Posterior vena cava (tissue), 2 donors: ENCODE measurements at regions not wholly inside any gene's neighbourhood (a gene's known extent, or its start where the extent isn't known, plus 50 kb on each side); places are given as distances from the start of the nearest gene placed in this dataset.

ENCODE experiments used
- DNase-seq: peaks from one replicate; pipeline ENCODE4 v3.0.0-alpha.2; 2020; ENCODE audit warnings: low spot score
- intact Hi-C, 2 donors: fragments of 100-400 bp; cut with DNase I; formaldehyde crosslinking; loops; one replicate each; pipeline versions ENCODE4 v1.14.1 to v1.14.2; 2022 to 2023
- microRNA-seq, 2 donors: library from miRNA; unstranded; fragments of <30 nt; microRNA quantifications; one replicate each; pipeline ENCODE4 v1.2.0, GENCODE V29; 2020 to 2021; ENCODE audit warnings: borderline microRNAs expressed in 2 of 2
- donor health status: DM: yes; HTN: yes; CAD: no.
- donor health status: DM: yes; HTN: yes; CAD: no.

DNA sequence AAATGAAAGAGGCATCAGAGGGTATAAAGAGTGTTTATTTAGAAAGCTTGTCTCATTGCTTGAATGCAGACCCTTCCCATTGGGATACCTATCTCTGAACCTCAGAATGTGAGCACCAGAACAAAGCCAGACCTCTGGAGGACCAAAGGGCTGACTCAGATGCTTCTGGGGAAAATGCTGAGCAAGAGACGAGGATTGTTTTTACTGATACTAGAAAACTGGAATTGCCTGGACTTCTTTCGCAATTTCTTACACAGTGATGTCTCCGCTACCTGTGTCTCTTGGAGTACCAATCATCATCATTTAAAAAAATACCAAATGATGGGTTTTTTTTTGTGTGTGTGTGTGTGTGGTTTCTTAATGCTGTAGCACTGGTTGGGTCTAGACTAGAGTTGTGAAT, 55.6 kb upstream of the CCDC85A start:
- intact Hi-C loops = loop anchor here in 1 of 2 donors (10.0 kb wide), 1 partner anchor 403 kb away; no protein-coding TSS in a partner anchor
- no peak for DNase-seq

DNA sequence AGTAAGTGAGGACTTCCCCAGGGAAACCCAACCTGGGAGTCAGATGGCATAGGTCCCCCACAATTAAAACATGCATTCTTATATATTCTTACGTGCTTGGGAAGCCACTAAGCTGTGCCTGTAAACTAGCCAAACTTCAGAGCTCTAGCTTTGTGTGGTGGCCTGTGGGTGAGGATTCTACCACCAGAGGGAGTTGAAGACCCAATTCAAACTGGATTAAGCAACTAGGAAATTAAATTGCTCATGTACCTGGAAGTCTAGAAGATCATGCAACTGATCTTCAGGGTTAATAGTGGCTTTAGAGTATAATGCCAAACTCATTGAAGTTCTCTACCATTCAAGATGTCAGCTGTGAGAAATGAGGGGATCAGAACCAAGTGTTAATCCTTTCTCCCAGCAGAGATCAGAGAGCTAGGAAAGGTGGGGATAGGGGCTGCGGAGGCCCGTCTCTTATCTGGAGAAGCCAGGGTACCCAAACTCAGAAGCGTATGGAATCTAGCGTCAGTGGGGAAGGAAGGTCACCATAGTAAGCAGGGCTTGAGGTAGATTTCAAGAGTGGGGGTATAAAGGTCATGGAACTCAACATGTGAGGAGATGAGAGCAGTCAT, 53.2 kb upstream of the CCDC85A start:
- no peak for DNase-seq
- intact Hi-C loops = loop anchor here in 1 of 2 donors (5.0 kb wide), 1 partner anchor 413 kb away; no protein-coding TSS in a partner anchor

DNA sequence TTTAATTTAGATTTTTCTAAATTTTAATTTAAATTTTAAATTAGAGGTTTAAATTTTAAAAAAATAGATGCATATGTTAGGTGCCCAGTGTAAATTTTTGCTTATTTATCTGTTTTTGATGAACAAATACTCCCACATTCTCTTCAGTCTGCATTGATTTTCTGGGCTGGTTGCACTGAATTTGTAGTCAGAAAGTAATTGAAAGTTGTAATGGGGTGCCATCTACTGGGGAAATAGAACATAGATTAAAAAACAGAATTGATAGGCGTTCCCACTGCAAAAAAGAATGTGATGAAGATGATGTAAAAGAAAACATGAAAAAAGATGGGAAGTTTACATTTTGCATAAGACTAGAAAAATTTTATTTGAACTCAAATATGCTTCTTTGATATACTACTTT, 51.7 kb upstream of the CCDC85A start:
- no peak for DNase-seq
- intact Hi-C loops = loop anchor here in 1 of 2 donors (5.0 kb wide), 1 partner anchor 415 kb away; no protein-coding TSS in a partner anchor

DNA sequence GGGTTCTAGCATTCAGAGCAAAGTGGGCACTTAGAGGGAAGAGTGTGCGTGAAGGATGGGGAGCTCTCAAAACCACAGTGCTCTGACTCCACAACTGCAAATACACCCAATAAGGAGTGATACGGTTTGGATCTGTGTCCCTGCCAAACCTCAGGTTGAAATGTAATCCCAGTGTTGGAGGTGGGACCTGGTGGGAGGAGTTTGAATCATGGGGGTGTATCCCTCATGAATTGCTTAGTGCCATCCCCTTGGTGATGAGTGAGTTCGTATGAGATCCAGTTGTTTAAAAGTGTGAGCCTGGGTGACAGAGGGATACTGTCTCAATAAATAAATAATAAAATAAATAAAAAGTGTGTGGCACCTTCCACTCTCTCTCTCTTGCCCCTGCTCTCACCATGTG, 50.3 kb upstream of the CCDC85A start:
- no peak for DNase-seq
- intact Hi-C loops = loop anchor here in 1 of 2 donors (5.0 kb wide), 1 partner anchor 416 kb away; no protein-coding TSS in a partner anchor

DNA sequence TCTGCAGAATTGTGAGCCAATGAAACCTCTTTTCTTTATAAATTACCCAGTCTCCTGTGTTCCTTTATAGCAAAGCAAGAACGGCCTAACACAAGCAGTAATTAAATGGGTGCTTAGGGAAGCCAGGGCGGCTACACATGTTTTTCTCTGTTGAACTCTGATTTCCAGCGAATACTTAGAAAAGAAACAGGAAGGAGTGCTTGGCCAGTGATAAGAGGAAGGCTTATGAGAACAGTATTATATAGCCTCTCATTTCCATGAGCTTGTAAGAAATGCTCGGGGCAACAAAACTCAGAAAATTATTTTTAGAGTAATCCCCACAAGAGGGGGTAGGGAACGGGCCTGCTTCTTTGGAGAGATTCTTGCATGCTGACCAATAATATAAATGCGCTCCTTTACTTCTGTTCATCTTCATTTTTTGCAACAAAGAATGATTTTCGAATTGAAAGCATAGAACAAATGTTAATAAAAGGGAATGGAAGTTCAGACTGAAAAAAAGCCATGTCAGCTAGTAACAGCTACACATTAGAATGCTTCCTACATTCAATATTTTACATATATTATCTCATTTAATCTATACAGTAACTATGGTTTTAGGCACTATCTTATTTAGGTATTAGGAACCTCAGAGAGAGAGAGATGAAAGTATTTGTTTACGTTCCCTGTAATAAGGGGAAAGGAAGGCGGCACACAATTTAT, 49.7 kb upstream of the CCDC85A start:
- DNase-seq = no peak
- intact Hi-C loops = loop anchor here in 1 of 2 donors (5.0 kb wide), 1 partner anchor 417 kb away; no protein-coding TSS in a partner anchor

Small RNA genes lying in the stretch of these regions (microRNA-seq; reads per million reads assigned to microRNA genes)
- gene MIR216A (4.2 to 9.4 reads per million in 2 donors), gene MIR216B (0.26 to 0.97 reads per million in 2 donors), gene MIR217 (30.7 to 35.5 reads per million in 2 donors)
